OCI-LY3 (cell line): ENCODE measurements at regions not wholly inside any gene's neighbourhood (a gene's known extent, or its start where the extent isn't known, plus 50 kb on each side); places are given as distances from the start of the nearest gene placed in this dataset.

Experiments used
- CTCF ChIP-seq: fragments of 200-600, 300-600 bp; sonication (generic); IDR thresholded peaks from 2 replicates; pipeline ENCODE4 v1.5.1; 2014; ENCODE audit warnings: antibody characterized with exemption, low read length, low read depth
- EZH2phosphoT487 ChIP-seq: fragments of 200-600 bp; shearing (Covaris generic); IDR thresholded peaks from 2 replicates; pipeline ENCODE4 v1.6.1; 2018; ENCODE audit warnings: antibody characterized with exemption, mixed run types, low read depth

- TF ChIP-seq EZH2phosphoT487: no peak
- no peak for TF ChIP-seq CTCF
These were observed 596.1 kb downstream of the ELAVL2 start for GRCh38 chr9:23229890-23230317.
